Ovary (tissue), 7 donors: ENCODE measurements at regions not wholly inside any gene's neighbourhood (a gene's known extent, or its start where the extent isn't known, plus 50 kb on each side); places are given as distances from the start of the nearest gene placed in this dataset.

Source experiments
- DNase-seq, 5 donors: peaks; one replicate each; pipeline ENCODE4 v3.0.0-alpha.2; 2019 to 2020
- H3K27ac ChIP-seq, 2 donors: fragments of 200-600 bp; one replicate each; pipeline versions ENCODE4 v1.5.1 to v1.8.0; 2019 to 2022
- H3K27me3 ChIP-seq: fragments of 200-600 bp; one replicate; pipeline ENCODE4 v1.8.0; 2022
- H3K36me3 ChIP-seq: fragments of 200-600 bp; sonication (generic); one replicate; pipeline ENCODE4 v1.5.1; 2019
- H3K4me1 ChIP-seq: one replicate; pipeline ENCODE4 v1.8.1; 2013; ENCODE audit warnings: mild to moderate bottlenecking, moderate library complexity; ENCODE audit not compliant: insufficient read depth
- H3K4me3 ChIP-seq: fragments of 200-600 bp; sonication (generic); one replicate; pipeline ENCODE4 v1.5.1; 2017
- H3K9me3 ChIP-seq, 2 donors: fragments of 200-600 bp in 1 of 2; sonication (generic) in 1 of 2; one replicate each; pipeline versions ENCODE4 v1.5.1 to v1.8.1; 2013 to 2019; ENCODE audit warnings: mild to moderate bottlenecking in 1 of 2, moderate library complexity in 1 of 2
- CTCF ChIP-seq, 3 donors: fragments of 450-650 bp in 2 of 3; fragments of 200-600 bp in 1 of 3; IDR thresholded peaks; one replicate each; pipeline versions ENCODE4 v1.5.1 to v1.8.0; 2016 to 2022; ENCODE audit warnings: antibody characterized with exemption in 3 of 3, mild to moderate bottlenecking in 1 of 3
- EP300 ChIP-seq: sonication (generic); formaldehyde crosslinking; IDR thresholded peaks from one replicate; pipeline ENCODE4 v1.6.1; 2017; ENCODE audit warnings: antibody characterized with exemption
- POLR2A ChIP-seq: fragments of 450-650 bp; IDR thresholded peaks from one replicate; pipeline ENCODE4 v1.6.1; 2017; ENCODE audit warnings: antibody characterized with exemption, mild to moderate bottlenecking, moderate library complexity
- WGBS, 3 donors: extraction: QIAGEN DNeasy Blood & Tissue Kit in 1 of 3; methylation state at CpG; one replicate each; pipeline versions ENCODE4 v1.1.5 to v1.1.7; 2013 to 2017; 5-methylcytosine and 5-hydroxymethylcytosine counted together
- intact Hi-C, 4 donors: fragments of 100-400 bp; cut with DNase I; formaldehyde crosslinking; loops; one replicate each; pipeline versions ENCODE4 v1.11.0 to v1.15.1; 2022 to 2023
- donor health status: DM: no; HTN: no; CAD: no; lungs with moderate emphysema.
- donor health status: DM: no; HTN: no; CAD: no.
- donor health status: Bipolar disorder and iron deficiency.
- donor health status: DM: no; HTN: no; CAD: no.
- donor health status: DM: yes; HTN: yes; CAD: no.

- intact Hi-C loops: no loop called here
- H3K27me3 ChIP-seq: no peaks in the 10 kb centered on the region
- H3K9me3 ChIP-seq: no peaks in the 10 kb centered on the region
- H3K27ac ChIP-seq: no peak overlapping the region
- DNase-seq: no peak
- TF ChIP-seq EP300 (no peak), POLR2A (no peak), CTCF (IDR thresholded peaks at IDR 0.05) (no peak)
- H3K4me1 ChIP-seq: no peaks in the 10 kb centered on the region
- 13 to 21% (median 17%) methylated on average over 6 of the region's 6 CpGs for WGBS, 3 donors
- no peaks in the 10 kb centered on the region for H3K36me3 ChIP-seq
- no peak overlapping the region for H3K4me3 ChIP-seq
Measured at GRCh38 chr15:79170256-79170664, 79.7 kb upstream of the RASGRF1 start.

GRCh38 chr15:79169526-79170133 is 79.0 kb upstream of the RASGRF1 start:
- H3K4me1 ChIP-seq: no peaks in the 10 kb centered on the region
- 27 to 34% (median 31%) methylated on average over 4 of the region's 4 CpGs for WGBS, 3 donors
- TF ChIP-seq CTCF (IDR thresholded peaks at IDR 0.05) (no peak), POLR2A (no peak), EP300 (no peak)
- H3K27ac ChIP-seq: no peak overlapping the region
- no peaks in the 10 kb centered on the region for H3K36me3 ChIP-seq
- DNase-seq: no peak
- H3K4me3 ChIP-seq: no peak overlapping the region
- H3K27me3 ChIP-seq: no peaks in the 10 kb centered on the region
- H3K9me3 ChIP-seq: no peaks in the 10 kb centered on the region
- intact Hi-C loops: no loop called here

GRCh38 chr15:79168922-79169456 is 78.4 kb upstream of the RASGRF1 start:
- H3K27ac ChIP-seq: no peak overlapping the region
- no peaks in the 10 kb centered on the region for H3K9me3 ChIP-seq
- intact Hi-C loops: no loop called here
- 19 to 36% (median 25%) methylated on average over 6 of the region's 6 CpGs for WGBS, 3 donors
- TF ChIP-seq EP300 (no peak), CTCF (IDR thresholded peaks at IDR 0.05) (no peak), POLR2A (no peak)
- H3K27me3 ChIP-seq: no peaks in the 10 kb centered on the region
- no peak overlapping the region for H3K4me3 ChIP-seq
- H3K36me3 ChIP-seq: no peaks in the 10 kb centered on the region
- no peaks in the 10 kb centered on the region for H3K4me1 ChIP-seq
- no peak for DNase-seq

- Histone ChIP-seq H3K36me3 (no peaks in the 10 kb centered on the region), H3K4me3 (no peak overlapping the region), H3K27ac (no peak overlapping the region), H3K27me3 (no peaks in the 10 kb centered on the region), H3K9me3 (no peaks in the 10 kb centered on the region), H3K4me1 (no peaks in the 10 kb centered on the region)
- intact Hi-C loops: no loop called here
- WGBS, 3 donors: 81 to 90% (median 86%) methylated on average over 2 of the region's 2 CpGs
- TF ChIP-seq POLR2A (no peak), EP300 (no peak), CTCF (IDR thresholded peaks at IDR 0.05) (no peak)
- DNase-seq: no peak
Measured at GRCh38 chr15:79167776-79168175, 77.2 kb upstream of the RASGRF1 start.
